DND-41 (cell line): ENCODE measurements at regions not wholly inside any gene's neighbourhood (a gene's known extent, or its start where the extent isn't known, plus 50 kb on each side); places are given as distances from the start of the nearest gene placed in this dataset.

Experiments
- CTCF ChIP-seq: IDR thresholded peaks from 2 replicates; pipeline ENCODE4 v1.5.1; 2012; ENCODE audit warnings: borderline replicate concordance, low read length, moderate library complexity, mild to moderate bottlenecking; ENCODE audit not compliant: poor library complexity, severe bottlenecking; ENCODE audit errors: extremely low read depth
- EZH2 ChIP-seq: IDR thresholded peaks from 3 replicates; pipeline ENCODE4 v1.6.1; 2012; ENCODE audit warnings: borderline replicate concordance, low read depth, mild to moderate bottlenecking, moderate library complexity, low read length, inconsistent platforms; ENCODE audit not compliant: severe bottlenecking

- TF ChIP-seq CTCF (no peak), EZH2 (no peak)
Measured at GRCh38 chr7:156238366-156239133, 402.0 kb upstream of the RNF32 start.
